SK-N-SH (cell line): ENCODE measurements at regions not wholly inside any gene's neighbourhood (a gene's known extent, or its start where the extent isn't known, plus 50 kb on each side); places are given as distances from the start of the nearest gene placed in this dataset.

Experiments
- CTCF ChIA-PET: fragments of 300-600, 350-600 bp; formaldehyde crosslinking; extraction: SDS; loops from one replicate; lab custom pipeline; 2021; lab: Yijun Ruan, JAX
- POLR2A ChIA-PET: fragments of 350-600 bp; sonication (Branson Sonifier 250); formaldehyde crosslinking; extraction: SDS; loops from one replicate; lab custom pipeline; 2020; ENCODE audit warnings: antibody characterized with exemption, inconsistent platforms; lab: Yijun Ruan, JAX
- DNase-seq: peaks from one replicate; pipeline ENCODE4 v3.0.0; 2012
- H2AFZ ChIP-seq: fragments of 200-600 bp; sonication (generic); 2 replicates; pipeline ENCODE4 v1.8.1; 2016; ENCODE audit warnings: antibody characterized with exemption, mild to moderate bottlenecking, low read depth
- H3F3A ChIP-seq: fragments of 200-600 bp; sonication (generic); replicated peaks from 2 replicates; pipeline ENCODE3; 2016; ENCODE audit warnings: antibody characterized with exemption, mild to moderate bottlenecking; ENCODE audit not compliant: insufficient read depth
- H3K27ac ChIP-seq, 2 experiments: fragments of 200-500 bp in 1 of 2; fragments of 200-600 bp in 1 of 2; sonication (Bioruptor generic) in 1 of 2; sonication (generic), shearing (Covaris generic) in 1 of 2; 2 replicates each; pipeline versions ENCODE4 v1.5.1 to v1.6.1; 2014 to 2016; ENCODE audit warnings: low read depth in 2 of 2, inconsistent platforms in 1 of 2, low read length in 1 of 2, mild to moderate bottlenecking in 1 of 2, mixed read lengths in 1 of 2
- H3K27me3 ChIP-seq: fragments of 200-600 bp; sonication (generic), shearing (Covaris generic); 2 replicates; pipeline ENCODE4 v1.6.1; 2016; ENCODE audit warnings: mixed run types; ENCODE audit not compliant: insufficient read depth
- H3K36me3 ChIP-seq, 2 experiments: fragments of 200-500 bp in 1 of 2; fragments of 200-600 bp in 1 of 2; sonication (Bioruptor generic) in 1 of 2; sonication (generic) in 1 of 2; replicated peaks in 1 of 2; 2 replicates each; pipeline versions ENCODE3 to v1.5.1; 2014 to 2016; ENCODE audit warnings: low read length in 1 of 2, mild to moderate bottlenecking in 1 of 2; ENCODE audit not compliant: insufficient read depth in 2 of 2, control insufficient read depth in 1 of 2
- H3K4me1 ChIP-seq, 2 experiments: fragments of 200-500 bp in 1 of 2; fragments of 200-600 bp in 1 of 2; sonication (Bioruptor generic) in 1 of 2; sonication (generic), shearing (Covaris generic) in 1 of 2; 2 replicates each; pipeline versions ENCODE4 v1.5.1 to v1.6.1; 2014 to 2016; ENCODE audit warnings: low read depth in 1 of 2, low read length in 1 of 2, mixed run types in 1 of 2; ENCODE audit not compliant: insufficient read depth in 2 of 2, control insufficient read depth in 1 of 2
- H3K4me2 ChIP-seq: fragments of 200-600 bp; sonication (generic), shearing (Covaris generic); 2 replicates; pipeline ENCODE4 v1.6.1; 2017; ENCODE audit warnings: mixed run types
- H3K4me3 ChIP-seq, 2 experiments: fragments of 200-500 bp in 1 of 2; fragments of 200-600 bp in 1 of 2; sonication (Bioruptor generic) in 1 of 2; sonication (generic), shearing (Covaris generic) in 1 of 2; 2 replicates each; pipeline versions ENCODE4 v1.5.1 to v1.8.1; 2014 to 2016; ENCODE audit warnings: low read depth in 2 of 2, inconsistent platforms in 1 of 2, low read length in 1 of 2, mild to moderate bottlenecking in 1 of 2, mixed read lengths in 1 of 2, moderate library complexity in 1 of 2
- H3K79me2 ChIP-seq: fragments of 200-600 bp; sonication (generic); 2 replicates; pipeline ENCODE4 v1.8.1; 2017; ENCODE audit warnings: mild to moderate bottlenecking; ENCODE audit not compliant: insufficient read depth
- H3K9ac ChIP-seq: fragments of 200-600 bp; sonication (generic); 2 replicates; pipeline ENCODE4 v1.6.1; 2017; ENCODE audit warnings: mixed run types
- H3K9me2 ChIP-seq: fragments of 200-600 bp; sonication (generic); 2 replicates; pipeline ENCODE4 v1.6.1; 2017; ENCODE audit warnings: mixed run types
- H3K9me3 ChIP-seq: fragments of 200-600 bp; sonication (generic); 2 replicates; pipeline ENCODE4 v1.6.1; 2017; ENCODE audit warnings: mixed run types, mild to moderate bottlenecking, moderate library complexity
- H4K20me1 ChIP-seq: fragments of 200-600 bp; sonication (generic); 2 replicates; pipeline ENCODE4 v1.6.1; 2017; ENCODE audit warnings: mild to moderate bottlenecking, mixed run types; ENCODE audit not compliant: insufficient read depth
- CHD2 ChIP-seq: fragments of 150-350 bp; IDR thresholded peaks from 2 replicates; pipeline ENCODE4 v1.6.1; 2018; ENCODE audit warnings: low read length; ENCODE audit not compliant: partially characterized antibody
- ELF1 ChIP-seq: IDR thresholded peaks from 2 replicates; pipeline ENCODE4 v1.4.0; 2012
- FOSL2 ChIP-seq: IDR thresholded peaks from 2 replicates; pipeline ENCODE4 v1.4.0; 2012; ENCODE audit warnings: low read depth, mild to moderate bottlenecking, moderate library complexity, borderline replicate concordance
- FOXJ3 ChIP-seq: sonication (generic); formaldehyde crosslinking; IDR thresholded peaks from 2 replicates; pipeline ENCODE4 v1.5.1; 2020; ENCODE audit warnings: mild to moderate bottlenecking, missing genetic modification reagents
- GABPA ChIP-seq: IDR thresholded peaks from 2 replicates; pipeline ENCODE4 v1.4.0; 2012; ENCODE audit warnings: low read depth, mild to moderate bottlenecking
- GATA2 ChIP-seq: sonication (generic); formaldehyde crosslinking; IDR thresholded peaks from 2 replicates; pipeline ENCODE4 v1.5.0; 2020; ENCODE audit warnings: mild to moderate bottlenecking, missing genetic modification reagents
- JUND ChIP-seq: IDR thresholded peaks from 2 replicates; pipeline ENCODE4 v1.4.0; 2012
- MAX ChIP-seq: IDR thresholded peaks from 2 replicates; pipeline ENCODE4 v1.4.0; 2012; ENCODE audit warnings: low read depth
- MEF2A ChIP-seq: IDR thresholded peaks from 2 replicates; pipeline ENCODE4 v1.4.0; 2012; ENCODE audit warnings: low read depth, borderline replicate concordance
- MXI1 ChIP-seq: IDR thresholded peaks from 2 replicates; pipeline ENCODE4 v1.6.1; 2012; ENCODE audit warnings: mild to moderate bottlenecking, low read depth, low read length, improper control_type of control experiment
- NFIC ChIP-seq: IDR thresholded peaks from 2 replicates; pipeline ENCODE4 v1.4.0; 2012; ENCODE audit warnings: borderline replicate concordance
- NRF1 ChIP-seq: IDR thresholded peaks from 2 replicates; pipeline ENCODE4 v1.6.1; 2012; ENCODE audit warnings: low read depth, mild to moderate bottlenecking, low read length
- RAD21 ChIP-seq: IDR thresholded peaks from 2 replicates; pipeline ENCODE4 v1.6.1; 2012; ENCODE audit warnings: mild to moderate bottlenecking, low read length
- RCOR1 ChIP-seq: fragments of 150-350 bp; IDR thresholded peaks from 2 replicates; pipeline ENCODE4 v1.6.1; 2017; ENCODE audit warnings: antibody characterized with exemption, low read length
- RFX5 ChIP-seq: IDR thresholded peaks from 2 replicates; pipeline ENCODE4 v1.6.1; 2012; ENCODE audit warnings: mild to moderate bottlenecking, improper control_type of control experiment, low read length
- RXRA ChIP-seq: IDR thresholded peaks from 2 replicates; pipeline ENCODE4 v1.4.0; 2012; ENCODE audit warnings: low read depth, mild to moderate bottlenecking, borderline replicate concordance
- SMC3 ChIP-seq: IDR thresholded peaks from 2 replicates; pipeline ENCODE4 v1.6.1; 2012; ENCODE audit warnings: low read depth, low read length, improper control_type of control experiment
- TCF12 ChIP-seq: IDR thresholded peaks from 2 replicates; pipeline ENCODE4 v1.4.0; 2012
- TEAD4 ChIP-seq: IDR thresholded peaks from 2 replicates; pipeline ENCODE4 v1.4.0; 2012; ENCODE audit warnings: mild to moderate bottlenecking, borderline replicate concordance; ENCODE audit not compliant: insufficient read depth
- YY1 ChIP-seq: IDR thresholded peaks from 2 replicates; pipeline ENCODE4 v1.4.0; 2012; ENCODE audit warnings: low read depth, mild to moderate bottlenecking
- ZBTB33 ChIP-seq: IDR thresholded peaks from 2 replicates; pipeline ENCODE4 v1.4.0; 2012; ENCODE audit warnings: low read depth, borderline replicate concordance

GRCh38 chr17:70934231-70934630, 764.9 kb downstream of the KCNJ2 start (continued):
- TF ChIP-seq MXI1: no peak
- no peak for TF ChIP-seq MEF2A
- no peak for TF ChIP-seq ZBTB33
- no peak for TF ChIP-seq TEAD4
- TF ChIP-seq FOXJ3 (CRISPR knock-in tag): no peak
- TF ChIP-seq TCF12: no peak

GRCh38 chr17:70934835-70935234, 765.5 kb downstream of the KCNJ2 start:
- TF ChIP-seq JUND (no peak), YY1 (no peak), TCF12 (no peak), NFIC (no peak), MAX (no peak), NRF1 (no peak), SMC3 (no peak), CHD2 (no peak), ZBTB33 (no peak), TEAD4 (no peak), RXRA (no peak), GATA2 (no peak), RCOR1 (no peak), FOXJ3 (CRISPR knock-in tag) (no peak), FOSL2 (no peak), RFX5 (no peak), RAD21 (no peak), MEF2A (no peak), GABPA (no peak), ELF1 (no peak)
- TF ChIP-seq, all 33 proteins: peak for 0
- POLR2A ChIA-PET: no interaction called here
- no peaks in the 10 kb centered on the region for H4K20me1 ChIP-seq
- no peaks in the 10 kb centered on the region for H3K27me3 ChIP-seq
- CTCF ChIA-PET: interaction anchor here (1.2 to 1.4 kb wide), 2 partner anchors 11 to 14 kb away, joined by 3 to 4 read pairs; no protein-coding TSS in a partner anchor
- no peak overlapping the region for H2AFZ ChIP-seq
- no peak for DNase-seq
- H3K79me2 ChIP-seq: no peaks in the 10 kb centered on the region
- H3K4me2 ChIP-seq: no peak overlapping the region
- H3K9ac ChIP-seq: no peak overlapping the region
- H3K4me1 ChIP-seq: peaks cover 0 to 6% of the 10 kb centered on the region in 2 experiments; a peak in 2 of 4 replicates
- no peak overlapping the region for H3K27ac ChIP-seq
- no peaks in the 10 kb centered on the region for H3K9me3 ChIP-seq
- no peaks in the 10 kb centered on the region for H3K36me3 ChIP-seq
- no peaks in the 10 kb centered on the region for H3F3A ChIP-seq
- no peaks in the 10 kb centered on the region for H3K9me2 ChIP-seq
- no peak overlapping the region for H3K4me3 ChIP-seq
